Thyroid gland (tissue), 4 donors: ENCODE measurements at regions not wholly inside any gene's neighbourhood (a gene's known extent, or its start where the extent isn't known, plus 50 kb on each side); places are given as distances from the start of the nearest gene placed in this dataset.
"Not testable (repeated sequence)": the region's sequence is repeated elsewhere in the genome, so short reads cannot be mapped to it uniquely, and the experiment has no call there.

Source experiments
- CTCF ChIP-seq, 6 experiments: fragments of 200-600 bp in 3 of 6; fragments of 450-650 bp in 3 of 6; sonication (generic) in 3 of 6; IDR thresholded peaks; one replicate each; pipeline ENCODE4 v1.5.1; 2016 to 2019; ENCODE audit warnings: antibody characterized with exemption in 6 of 6, mild to moderate bottlenecking in 2 of 6, inconsistent platforms in 1 of 6, moderate library complexity in 1 of 6
- POLR2A ChIP-seq, 2 donors: fragments of 450-650 bp; IDR thresholded peaks; one replicate each; pipeline ENCODE4 v1.6.1; 2017; ENCODE audit warnings: antibody characterized with exemption in 2 of 2, mild to moderate bottlenecking in 2 of 2, moderate library complexity in 1 of 2

GRCh38 chr15:22196423-22196822, 116.1 kb downstream of the OR4M2 start:
- not testable (repeated sequence) for TF ChIP-seq POLR2A, CTCF (IDR thresholded peaks at IDR 0.05)
